GM18517 (cell line): ENCODE measurements at regions not wholly inside any gene's neighbourhood (a gene's known extent, or its start where the extent isn't known, plus 50 kb on each side); places are given as distances from the start of the nearest gene placed in this dataset.

Experiments
- ATAC-seq: cut with Tn5 transposase; IDR thresholded peaks from one replicate; pipeline ENCODE4 v1.9.1; 2021; ENCODE audit warnings: mild to moderate bottlenecking, moderate library complexity; ENCODE audit not compliant: unreplicated experiment

DNA sequence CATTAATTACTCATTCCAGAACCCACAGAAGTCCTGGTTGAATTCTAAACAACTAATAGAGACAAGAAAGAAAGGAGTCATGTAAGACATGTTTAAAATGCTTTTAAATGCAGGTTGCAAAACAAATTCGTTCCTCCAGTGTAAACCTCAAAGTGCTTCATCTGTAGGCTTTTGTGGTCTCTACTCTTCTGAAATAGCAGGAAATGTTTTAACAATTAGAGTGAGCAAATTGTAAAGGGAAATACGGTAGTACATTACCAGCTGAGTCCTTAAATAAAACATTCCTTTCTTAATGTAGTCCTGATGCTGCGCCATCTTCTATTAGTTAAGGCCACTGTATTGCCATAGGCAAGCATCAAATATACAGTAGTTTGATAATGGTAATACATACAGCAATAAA is 1934.2 kb upstream of the SEL1L start:
- ATAC-seq = no peak

DNA sequence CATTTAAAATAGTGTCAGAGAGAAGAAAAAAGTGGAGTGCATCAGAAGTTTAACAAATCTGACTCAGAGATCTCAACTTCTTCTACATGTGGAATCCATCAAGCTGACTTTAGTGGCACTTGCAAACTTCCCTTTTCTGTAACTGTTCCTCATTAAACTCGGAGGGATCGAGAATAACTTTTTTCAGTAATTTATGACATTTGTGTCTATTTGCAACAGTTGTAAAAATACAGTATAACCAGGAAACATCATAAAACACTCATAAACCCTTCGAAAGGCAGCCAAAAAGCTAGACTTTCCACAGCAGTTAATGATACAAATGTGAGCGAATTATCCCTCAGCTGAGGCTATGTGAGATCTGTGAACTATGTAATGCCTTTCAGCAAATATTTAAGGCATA is 1936.8 kb upstream of the SEL1L start:
- ATAC-seq = no peak

- no peak for ATAC-seq
Observed at GRCh38 chr14:83470959-83471695, 1937.5 kb upstream of the SEL1L start.

DNA sequence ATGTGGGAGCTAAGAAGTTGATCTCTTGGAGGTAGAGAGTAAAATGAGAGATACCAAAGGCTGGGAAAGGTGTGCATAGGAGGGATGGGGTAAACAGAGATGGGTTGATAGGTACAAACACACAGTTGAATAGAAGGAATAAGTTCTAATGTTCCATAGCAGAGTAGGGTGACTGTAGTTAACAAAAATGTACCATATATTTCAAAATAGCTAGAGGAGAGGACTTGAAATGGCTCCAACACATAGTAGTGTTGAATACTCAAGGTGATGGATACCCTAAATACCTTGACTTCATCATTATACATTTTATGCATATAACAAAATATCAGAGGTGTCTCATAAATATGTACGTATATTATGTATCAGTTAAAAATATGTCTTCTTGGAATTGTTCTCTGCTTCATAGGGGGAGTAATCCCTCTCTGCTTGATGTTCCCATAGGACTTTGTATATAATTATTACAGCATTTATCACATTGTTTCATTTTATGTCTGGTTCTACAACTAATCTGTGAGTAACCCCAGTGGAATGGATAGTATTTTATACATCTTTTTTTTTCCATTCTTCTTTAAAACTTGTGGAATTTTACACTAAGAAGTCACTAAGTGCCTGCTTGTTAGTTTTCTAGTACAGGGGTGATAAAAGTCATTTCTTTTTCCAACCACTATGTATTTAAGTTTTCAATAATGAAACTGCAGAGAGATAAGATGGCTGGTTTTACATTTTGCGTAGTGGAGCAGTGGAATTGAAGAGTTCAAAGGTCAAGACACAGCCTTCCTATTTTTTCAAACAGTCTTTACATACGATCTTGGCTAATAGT is 1940.0 kb upstream of the SEL1L start:
- no peak for ATAC-seq

DNA sequence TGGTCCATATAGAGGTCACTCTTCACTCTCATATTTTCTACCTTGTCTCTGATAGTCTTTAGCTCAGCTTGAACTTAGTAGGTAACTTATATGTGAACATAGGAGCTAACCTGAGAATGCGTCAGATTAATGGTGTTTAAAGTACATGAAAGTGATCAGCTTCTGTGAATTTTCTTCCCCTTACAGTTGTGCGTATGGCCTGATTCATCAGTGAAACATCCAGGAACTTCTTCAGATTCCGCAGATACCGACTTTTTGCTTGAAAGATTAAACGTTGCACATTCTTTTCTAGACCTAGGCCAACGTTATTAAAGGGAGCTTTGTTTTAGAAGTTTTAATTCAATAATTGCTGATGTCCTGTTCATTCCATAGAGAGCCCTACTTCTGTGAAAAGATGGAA is 1945.1 kb upstream of the SEL1L start:
- ATAC-seq = no peak

- ATAC-seq = no peak
Observed at GRCh38 chr14:83483063-83483462, 1949.4 kb upstream of the SEL1L start.

DNA sequence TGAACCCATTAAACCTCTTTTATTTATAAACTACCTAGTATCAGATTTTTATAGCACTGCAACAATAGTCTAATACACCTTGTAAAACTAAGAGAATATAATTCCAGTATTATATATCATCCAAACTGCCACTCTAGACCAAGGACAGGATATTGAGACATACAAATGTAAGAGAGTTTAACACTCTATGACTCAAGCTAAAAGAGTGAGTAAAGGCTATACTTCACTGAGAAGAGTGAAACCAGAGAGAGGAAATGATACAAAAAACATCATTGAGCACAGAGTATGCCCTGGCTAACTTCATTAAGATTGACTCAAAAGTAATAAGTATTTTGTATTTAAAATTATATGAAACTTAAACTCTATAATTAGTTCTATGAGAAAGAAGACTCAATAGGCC is 1951.9 kb upstream of the SEL1L start:
- no peak for ATAC-seq

- ATAC-seq = no peak
Observed at GRCh38 chr14:83491091-83491490, 1957.4 kb upstream of the SEL1L start.

DNA sequence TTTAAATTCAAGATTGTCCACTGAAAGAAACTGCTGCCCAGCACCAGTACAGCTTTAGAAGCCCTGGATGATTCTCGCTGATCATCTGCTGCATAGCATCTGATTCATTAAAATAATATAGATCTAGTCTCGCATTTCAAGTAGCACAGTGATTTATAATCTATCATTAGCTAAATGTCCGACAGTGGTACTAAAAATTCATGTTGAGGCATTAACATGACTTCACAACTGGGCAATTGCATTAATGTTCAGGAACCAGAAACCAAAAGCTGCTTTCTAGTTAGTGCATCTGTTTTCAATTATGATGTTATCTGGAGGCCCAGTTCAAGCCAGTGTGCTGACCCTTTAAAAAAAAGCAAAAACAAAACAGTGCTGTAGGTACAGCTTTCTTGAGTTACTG is 1987.2 kb upstream of the SEL1L start:
- no peak for ATAC-seq

DNA sequence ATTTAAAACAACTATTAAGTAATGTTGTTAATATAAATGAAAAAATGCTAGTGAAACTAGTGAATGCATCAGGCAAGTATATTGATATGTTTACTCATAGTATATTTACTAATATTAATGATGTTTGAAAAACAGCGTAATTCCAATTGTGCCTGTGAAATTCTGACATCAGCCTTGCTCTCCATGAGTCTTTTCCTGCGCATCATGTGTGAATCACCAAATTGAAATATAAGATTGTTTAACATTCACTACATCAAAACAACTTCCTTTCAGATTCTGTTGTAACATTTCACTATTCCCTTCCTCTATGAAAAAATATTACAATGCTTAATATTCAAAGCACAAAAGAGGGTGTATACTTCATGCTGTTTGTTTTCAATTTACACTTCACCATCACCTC is 1995.9 kb upstream of the SEL1L start:
- ATAC-seq = no peak

DNA sequence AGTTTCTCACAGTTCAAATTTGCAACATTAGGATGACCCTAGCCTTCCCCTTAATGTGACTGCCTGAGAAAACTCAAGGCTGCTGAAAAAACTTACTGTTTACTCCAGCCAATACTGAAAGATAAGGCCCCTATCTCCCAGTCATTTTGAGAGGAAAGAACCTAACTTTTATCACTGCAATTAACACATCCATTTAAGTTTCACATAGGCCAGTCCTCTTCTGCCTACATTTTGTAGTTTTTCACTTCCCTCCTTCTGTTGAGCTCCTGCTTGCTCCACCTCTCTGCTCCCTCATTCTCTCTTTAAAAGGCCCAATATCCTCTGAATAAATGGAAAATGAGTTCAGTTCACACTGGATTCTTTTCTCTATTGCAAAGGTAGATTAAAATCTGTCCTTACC is 1996.2 kb upstream of the FLRT2 start:
- ATAC-seq = no peak

DNA sequence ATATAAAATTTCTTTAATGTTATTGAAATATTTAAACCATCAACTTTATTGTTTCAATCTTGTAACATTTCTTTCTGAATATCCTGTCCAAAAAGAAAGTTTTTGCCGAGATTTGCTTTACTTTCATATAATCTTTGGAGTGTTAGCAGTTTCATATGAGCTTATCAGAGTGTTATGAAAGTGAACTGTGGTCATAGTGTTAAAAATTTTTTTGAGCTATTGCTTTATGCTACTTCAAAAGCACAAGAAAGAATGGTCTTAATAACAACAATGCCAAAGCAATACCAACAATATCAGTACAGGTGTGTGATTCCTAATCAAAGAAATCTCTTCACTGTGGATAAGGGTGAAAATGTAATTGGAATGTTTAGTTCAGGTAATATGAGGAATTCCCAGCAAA is 1994.9 kb upstream of the FLRT2 start:
- no peak for ATAC-seq

DNA sequence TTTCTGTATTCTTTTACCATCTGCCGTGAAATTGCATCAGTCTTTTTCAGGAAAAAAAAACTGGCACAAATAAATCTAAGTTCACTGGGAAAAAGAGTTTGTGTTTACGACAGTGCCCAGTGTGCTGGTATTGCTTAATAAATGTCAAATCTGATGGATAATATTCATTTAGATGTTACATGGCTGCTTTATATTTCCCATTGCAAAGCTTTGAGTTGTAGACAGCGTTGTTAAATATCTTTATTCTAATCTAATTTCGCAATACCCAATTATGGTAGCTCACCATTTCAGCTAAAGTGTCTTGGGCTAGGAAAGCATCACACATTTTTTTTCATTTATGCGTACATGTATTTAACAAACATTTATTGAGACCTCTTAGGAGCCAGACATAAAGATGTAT is 1994.5 kb upstream of the FLRT2 start:
- no peak for ATAC-seq

DNA sequence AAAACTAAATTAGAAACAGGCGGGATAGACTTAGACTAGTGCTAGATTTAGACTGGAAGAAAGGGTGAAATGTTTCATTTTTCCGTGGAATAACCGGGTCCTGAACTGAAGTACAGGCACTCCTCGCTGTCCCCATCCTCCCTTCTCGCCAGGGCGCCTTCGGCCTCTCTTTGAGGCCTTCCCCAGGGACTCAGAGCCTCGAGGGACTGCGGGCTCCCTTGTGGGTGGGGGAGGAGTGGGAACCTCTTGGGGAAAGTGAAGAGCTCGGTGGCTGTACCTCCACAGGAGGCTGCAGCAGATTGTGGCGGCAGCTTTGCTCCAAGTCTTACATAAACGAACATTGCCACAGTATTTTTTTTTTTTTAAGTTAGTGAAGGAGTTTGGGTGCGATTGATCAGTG is 1988.8 kb upstream of the FLRT2 start:
- ATAC-seq = no peak

DNA sequence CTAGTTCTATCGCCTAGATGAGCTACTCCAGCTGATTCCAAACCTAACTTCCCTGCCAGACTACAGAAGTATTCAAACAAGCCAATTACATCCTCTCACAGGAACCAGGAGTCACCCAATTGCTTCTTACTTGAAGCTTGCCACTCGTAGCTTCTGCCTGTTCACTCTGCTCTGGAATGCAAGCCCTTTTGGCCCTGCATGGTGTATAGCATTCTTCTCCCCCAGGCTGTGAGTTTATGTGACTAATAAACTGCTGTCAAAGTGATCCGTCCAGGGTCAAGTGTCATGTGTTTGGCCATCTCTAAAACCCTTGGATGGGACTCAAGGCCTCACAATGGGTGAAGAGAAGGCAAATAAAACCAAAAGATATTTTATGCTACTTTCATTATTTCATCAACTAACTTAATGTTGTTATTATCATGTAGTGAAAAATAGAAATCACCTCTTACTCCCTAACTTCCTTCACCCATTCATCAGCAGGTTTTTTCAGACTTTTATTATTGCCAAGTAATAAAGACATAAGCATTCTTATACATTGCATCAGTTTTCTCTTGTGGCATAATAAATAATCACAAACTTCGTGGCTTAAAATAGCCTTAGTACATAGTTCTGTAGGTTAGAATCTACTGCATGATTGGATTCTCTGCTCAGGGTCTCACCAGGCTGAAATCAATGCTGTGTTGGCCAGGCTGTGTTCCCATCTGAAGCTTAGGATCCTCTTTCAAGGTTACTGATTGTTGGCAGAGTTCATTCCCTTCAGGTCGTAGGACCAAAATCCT is 1981.7 kb upstream of the FLRT2 start:
- ATAC-seq = no peak

DNA sequence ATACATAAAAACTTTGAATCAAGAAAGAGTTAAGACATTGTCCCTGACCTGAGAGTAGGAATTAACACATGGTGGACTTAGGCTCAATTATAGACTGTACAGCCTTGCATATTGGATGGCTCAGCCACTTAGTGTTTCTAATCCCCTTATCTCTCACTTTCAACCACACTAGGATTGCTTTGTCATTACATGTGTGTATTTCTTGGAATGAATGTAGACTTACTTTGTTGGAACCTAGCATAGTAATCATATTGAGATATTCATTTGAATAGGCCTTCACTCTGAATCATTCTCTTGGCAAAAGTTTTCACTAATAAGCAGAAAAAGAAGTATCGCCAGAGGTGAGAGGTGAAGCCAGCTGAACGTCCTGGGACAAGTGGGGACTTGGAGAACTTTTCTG is 1973.9 kb upstream of the FLRT2 start:
- no peak for ATAC-seq

DNA sequence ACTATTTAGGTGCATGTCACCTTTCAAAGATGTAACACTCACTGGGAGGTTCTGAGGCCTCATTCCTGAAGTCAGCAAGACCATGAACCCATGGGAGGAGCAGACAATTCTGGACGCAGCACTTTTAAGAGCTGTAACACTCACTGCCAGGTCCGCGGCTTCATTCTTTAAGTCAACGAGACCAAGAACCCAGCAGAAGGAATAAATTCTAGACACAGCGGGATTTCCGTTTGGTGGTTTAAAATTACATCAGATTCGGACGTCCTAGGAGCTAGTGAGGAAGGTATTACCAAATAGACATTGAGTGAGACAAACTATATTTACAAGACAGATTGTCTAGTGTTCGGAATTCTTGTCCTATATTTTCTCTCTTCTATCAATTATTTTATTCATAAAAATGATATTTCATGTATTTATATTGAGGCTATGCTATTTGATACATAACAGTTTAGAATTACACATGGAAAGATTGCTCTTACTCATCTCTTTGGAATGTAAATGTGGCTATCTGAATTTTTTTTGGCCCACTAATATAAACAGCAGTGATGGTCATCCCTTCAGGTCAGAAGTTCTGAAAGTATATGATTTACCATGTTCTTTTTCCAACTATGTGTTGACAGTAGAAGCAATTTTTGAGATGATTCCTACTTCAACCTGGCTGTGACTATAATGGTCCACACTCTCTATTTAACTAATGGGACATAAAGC is 1973.0 kb upstream of the FLRT2 start:
- no peak for ATAC-seq

- ATAC-seq = no peak
Observed at GRCh38 chr14:83558946-83559345, 1971.0 kb upstream of the FLRT2 start.

DNA sequence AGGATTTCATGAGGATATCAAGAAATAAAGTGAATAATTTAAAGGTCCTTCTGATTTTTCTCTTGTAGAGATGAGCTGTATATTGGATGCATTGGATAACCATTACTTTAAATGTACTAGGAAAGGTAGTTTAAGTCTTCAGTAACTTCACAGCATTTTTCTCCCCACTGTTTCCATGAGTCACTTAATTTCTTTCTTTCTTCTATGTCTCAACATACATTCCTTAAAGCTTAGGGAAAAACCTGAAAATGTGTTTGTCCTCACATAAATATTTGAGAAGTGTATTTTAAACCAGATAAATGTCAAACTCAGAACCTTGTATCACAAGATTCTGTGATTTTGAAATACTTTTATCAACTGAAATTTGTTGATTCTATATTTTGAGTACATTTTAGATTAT is 1970.2 kb upstream of the FLRT2 start:
- no peak for ATAC-seq

DNA sequence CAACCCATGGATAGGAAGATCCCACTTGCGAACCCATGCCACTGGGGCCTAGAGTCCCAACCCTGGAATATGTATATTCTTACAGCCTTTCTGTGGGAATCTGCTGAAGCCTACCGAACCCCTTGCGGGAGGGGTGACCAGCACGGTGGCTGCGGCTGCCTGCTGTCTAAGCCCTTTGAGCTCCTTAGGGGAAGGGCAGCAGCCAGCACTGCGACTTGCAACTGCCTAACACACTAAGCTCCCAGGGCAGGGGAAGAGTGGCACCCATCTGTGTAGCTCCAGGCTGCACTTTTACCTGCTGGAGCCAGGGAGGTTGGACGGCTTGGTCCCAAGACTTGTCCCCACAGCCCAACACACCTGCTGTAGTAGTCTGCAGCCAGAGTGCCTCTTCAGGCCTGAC is 1968.7 kb upstream of the FLRT2 start:
- ATAC-seq = no peak

- ATAC-seq = no peak
Observed at GRCh38 chr14:83566567-83566966, 1963.4 kb upstream of the FLRT2 start.
